CD14-positive monocyte (primary cell): ENCODE measurements at regions not wholly inside any gene's neighbourhood (a gene's known extent, or its start where the extent isn't known, plus 50 kb on each side); places are given as distances from the start of the nearest gene placed in this dataset.

Experiments used
- DNase-seq, 3 donors: peaks; one replicate each; pipeline ENCODE4 v3.0.0-alpha.2; 2011 to 2022
- H2AFZ ChIP-seq: 2 replicates; pipeline ENCODE4 v1.6.0; 2012; ENCODE audit warnings: mild to moderate bottlenecking, low read depth, low read length, inconsistent platforms; ENCODE audit not compliant: insufficient read depth, poor library complexity, severe bottlenecking
- H3K27ac ChIP-seq, 2 donors: 1 replicate in 1 of 2; 2 replicates in 1 of 2; pipeline ENCODE4 v1.5.1; 2012 to 2013; ENCODE audit warnings: low read length in 2 of 2, control low read depth in 1 of 2, inconsistent platforms in 1 of 2, low read depth in 1 of 2, mild to moderate bottlenecking in 1 of 2
- H3K27me3 ChIP-seq, 2 donors: one replicate each; pipeline versions ENCODE4 v1.6.0 to v1.6.1; 2011 to 2013; ENCODE audit warnings: low read length in 2 of 2; ENCODE audit not compliant: control insufficient read depth in 2 of 2, insufficient read depth in 2 of 2
- H3K36me3 ChIP-seq, 2 donors: replicated peaks in 1 of 2; 1 replicate in 1 of 2; 2 replicates in 1 of 2; pipeline versions ENCODE4 v1.5.1 to v1.6.1; 2012 to 2013; ENCODE audit warnings: low read length in 2 of 2, control low read depth in 1 of 2, inconsistent platforms in 1 of 2, mild to moderate bottlenecking in 1 of 2; ENCODE audit not compliant: insufficient read depth in 2 of 2, control insufficient read depth in 1 of 2
- H3K4me1 ChIP-seq, 2 donors: 1 replicate in 1 of 2; 2 replicates in 1 of 2; pipeline versions ENCODE4 v1.5.1 to v1.6.1; 2012 to 2013; ENCODE audit warnings: low read length in 2 of 2, control low read depth in 1 of 2, inconsistent platforms in 1 of 2, mild to moderate bottlenecking in 1 of 2, moderate library complexity in 1 of 2; ENCODE audit not compliant: insufficient read depth in 2 of 2, control insufficient read depth in 1 of 2
- H3K4me2 ChIP-seq: replicated peaks from 2 replicates; pipeline ENCODE3; 2012; ENCODE audit warnings: low read length, moderate library complexity, mild to moderate bottlenecking; ENCODE audit not compliant: poor library complexity, severe bottlenecking; ENCODE audit errors: extremely low read depth
- H3K4me3 ChIP-seq, 3 experiments: fragments of 200-600 bp in 1 of 3; sonication (generic) in 1 of 3; replicated peaks in 1 of 3; 1 replicate in 2 of 3; 2 replicates in 1 of 3; pipeline ENCODE4 v1.5.1; 2011 to 2013; ENCODE audit warnings: low read length in 3 of 3, mild to moderate bottlenecking in 3 of 3, control low read depth in 2 of 3, low read depth in 2 of 3, inconsistent platforms in 1 of 3, moderate library complexity in 1 of 3
- H3K79me2 ChIP-seq: 2 replicates; pipeline ENCODE4 v1.6.0; 2012; ENCODE audit warnings: mild to moderate bottlenecking, control low read depth, inconsistent platforms, low read length, moderate library complexity; ENCODE audit not compliant: insufficient read depth
- H3K9ac ChIP-seq: 2 replicates; pipeline ENCODE4 v1.6.0; 2017; ENCODE audit warnings: low read length, mild to moderate bottlenecking; ENCODE audit not compliant: insufficient read depth, poor library complexity, severe bottlenecking
- H3K9me3 ChIP-seq, 2 donors: replicated peaks in 1 of 2; 1 replicate in 1 of 2; 2 replicates in 1 of 2; pipeline versions ENCODE4 v1.5.1 to v1.6.1; 2012 to 2013; ENCODE audit warnings: low read length in 2 of 2, control low read depth in 1 of 2; ENCODE audit not compliant: control insufficient read depth in 1 of 2, insufficient read depth in 1 of 2
- H4K20me1 ChIP-seq: 2 replicates; pipeline ENCODE4 v1.6.0; 2012; ENCODE audit warnings: mild to moderate bottlenecking, low read length, control low read depth, moderate library complexity; ENCODE audit not compliant: insufficient read depth
- H3K27ac Mint-ChIP-seq, 7 donors: one replicate each; pipeline ENCODE4 v1.8.0; 2020; ENCODE audit warnings: mild to moderate bottlenecking in 7 of 7, mixed read lengths in 7 of 7, moderate library complexity in 6 of 7, inconsistent platforms in 2 of 7
- H3K27me3 Mint-ChIP-seq, 3 donors: one replicate each; pipeline ENCODE4 v1.8.0; 2021 to 2022; ENCODE audit warnings: low read depth in 3 of 3, mild to moderate bottlenecking in 3 of 3, mixed read lengths in 3 of 3, moderate library complexity in 3 of 3, inconsistent platforms in 1 of 3
- H3K36me3 Mint-ChIP-seq, 2 donors: one replicate each; pipeline ENCODE4 v1.8.0; 2020; ENCODE audit warnings: mixed read lengths in 2 of 2, inconsistent platforms in 1 of 2, mild to moderate bottlenecking in 1 of 2
- H3K4me1 Mint-ChIP-seq: one replicate; pipeline ENCODE4 v1.8.0; 2020; ENCODE audit warnings: mild to moderate bottlenecking, mixed read lengths
- H3K4me3 Mint-ChIP-seq, 2 donors: one replicate each; pipeline ENCODE4 v1.8.0; 2020; ENCODE audit warnings: mild to moderate bottlenecking in 2 of 2, mixed read lengths in 2 of 2, moderate library complexity in 1 of 2
- H3K9me3 Mint-ChIP-seq, 7 donors: one replicate each; pipeline ENCODE4 v1.8.0; 2020 to 2022; ENCODE audit warnings: mixed read lengths in 7 of 7, mild to moderate bottlenecking in 6 of 7, moderate library complexity in 6 of 7, inconsistent platforms in 2 of 7
- WGBS: methylation state at CpG from one replicate; pipeline ENCODE4 v1.1.5; 2013; ENCODE audit warnings: missing lambda C conversion rate; ENCODE audit not compliant: insufficient coverage; 5-methylcytosine and 5-hydroxymethylcytosine counted together
- intact Hi-C, 2 donors: fragments of 100-400 bp; cut with micrococcal nuclease; formaldehyde crosslinking; loops; one replicate each; pipeline versions ENCODE4 v1.15.0 to v1.15.1; 2023
- TF ChIP-seq, protein P1 (sequence below): fragments of 200-600 bp; IDR thresholded peaks from one replicate; pipeline ENCODE4 v1.8.0; 2022; ENCODE audit warnings: antibody characterized with exemption, mild to moderate bottlenecking

DNA sequence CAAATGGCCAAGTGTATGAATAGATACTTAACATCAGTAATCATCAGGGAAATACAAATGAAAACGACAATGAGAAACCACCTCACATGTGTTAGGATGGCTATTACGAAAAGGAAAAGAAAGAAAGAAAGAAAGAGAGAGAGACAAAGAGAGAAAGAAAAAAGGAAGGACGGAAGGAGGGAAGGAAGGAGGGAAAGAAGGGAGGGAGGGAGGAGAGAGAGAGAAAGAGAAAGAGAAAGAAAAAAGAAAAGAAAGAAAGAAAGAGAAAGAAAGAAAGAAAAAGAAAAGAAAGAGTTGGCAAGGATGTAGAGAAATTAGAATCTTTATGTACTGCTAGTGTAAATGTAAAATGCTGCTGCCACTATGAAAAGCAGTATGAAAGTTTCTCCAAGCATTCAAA lies 90.7 kb upstream of the DPT start:
- H3K4me1 ChIP-seq: no peaks in the 10 kb centered on the region
- H3K27me3 ChIP-seq: no peaks in the 10 kb centered on the region
- no peaks in the 10 kb centered on the region for H4K20me1 ChIP-seq
- no peak overlapping the region for H3K4me3 ChIP-seq
- intact Hi-C loops: no loop called here
- H3K27ac ChIP-seq: no peak overlapping the region
- 94% methylated on average over 1 of the region's 3 CpGs for WGBS
- H3K9me3 ChIP-seq: no peaks in the 10 kb centered on the region
- TF ChIP-seq, protein P1, sequence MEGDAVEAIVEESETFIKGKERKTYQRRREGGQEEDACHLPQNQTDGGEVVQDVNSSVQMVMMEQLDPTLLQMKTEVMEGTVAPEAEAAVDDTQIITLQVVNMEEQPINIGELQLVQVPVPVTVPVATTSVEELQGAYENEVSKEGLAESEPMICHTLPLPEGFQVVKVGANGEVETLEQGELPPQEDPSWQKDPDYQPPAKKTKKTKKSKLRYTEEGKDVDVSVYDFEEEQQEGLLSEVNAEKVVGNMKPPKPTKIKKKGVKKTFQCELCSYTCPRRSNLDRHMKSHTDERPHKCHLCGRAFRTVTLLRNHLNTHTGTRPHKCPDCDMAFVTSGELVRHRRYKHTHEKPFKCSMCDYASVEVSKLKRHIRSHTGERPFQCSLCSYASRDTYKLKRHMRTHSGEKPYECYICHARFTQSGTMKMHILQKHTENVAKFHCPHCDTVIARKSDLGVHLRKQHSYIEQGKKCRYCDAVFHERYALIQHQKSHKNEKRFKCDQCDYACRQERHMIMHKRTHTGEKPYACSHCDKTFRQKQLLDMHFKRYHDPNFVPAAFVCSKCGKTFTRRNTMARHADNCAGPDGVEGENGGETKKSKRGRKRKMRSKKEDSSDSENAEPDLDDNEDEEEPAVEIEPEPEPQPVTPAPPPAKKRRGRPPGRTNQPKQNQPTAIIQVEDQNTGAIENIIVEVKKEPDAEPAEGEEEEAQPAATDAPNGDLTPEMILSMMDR: no peak
- no peak overlapping the region for H2AFZ ChIP-seq
- H3K9me3 Mint-ChIP-seq: peaks cover 0 to 4% (median 2%) of the 10 kb centered on the region in 7 donors
- H3K4me3 Mint-ChIP-seq: no peak overlapping the region
- no peak overlapping the region for H3K9ac ChIP-seq
- H3K27ac Mint-ChIP-seq: no peak overlapping the region
- H3K4me1 Mint-ChIP-seq: no peaks in the 10 kb centered on the region
- no peaks in the 10 kb centered on the region for H3K36me3 Mint-ChIP-seq
- H3K36me3 ChIP-seq: no peaks in the 10 kb centered on the region
- no peaks in the 10 kb centered on the region for H3K27me3 Mint-ChIP-seq
- no peak overlapping the region for H3K4me2 ChIP-seq
- DNase-seq: no peak
- H3K79me2 ChIP-seq: no peaks in the 10 kb centered on the region

DNA sequence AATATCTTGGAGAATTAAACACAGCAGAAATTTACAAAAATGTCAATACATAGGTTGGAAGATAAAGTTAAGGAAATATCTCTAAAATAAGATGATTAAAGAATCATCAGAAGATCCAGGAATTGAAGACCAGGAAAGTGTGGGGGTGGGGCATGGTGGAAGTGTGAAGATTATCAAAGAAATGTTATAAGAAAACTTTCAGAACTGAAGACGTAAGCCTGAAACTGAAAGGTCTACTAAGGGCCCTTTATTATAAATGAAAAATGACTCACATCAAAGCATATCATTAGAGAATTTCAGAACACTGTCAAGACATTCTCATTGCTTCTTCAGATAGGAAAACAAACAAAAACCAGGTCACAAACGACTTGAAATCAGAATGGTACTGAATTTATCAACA lies 92.4 kb upstream of the DPT start:
- Mint-ChIP-seq H3K4me3 (no peak overlapping the region), H3K27ac (no peak overlapping the region), H3K27me3 (no peaks in the 10 kb centered on the region), H3K9me3 (peaks cover 0 to 5% (median 2%) of the 10 kb centered on the region in 7 donors), H3K36me3 (no peaks in the 10 kb centered on the region), H3K4me1 (no peaks in the 10 kb centered on the region)
- H4K20me1 ChIP-seq: no peaks in the 10 kb centered on the region
- H3K27ac ChIP-seq: no peak overlapping the region
- no peaks in the 10 kb centered on the region for H3K9me3 ChIP-seq
- H3K79me2 ChIP-seq: no peaks in the 10 kb centered on the region
- H3K9ac ChIP-seq: no peak overlapping the region
- no peak overlapping the region for H2AFZ ChIP-seq
- H3K27me3 ChIP-seq: no peaks in the 10 kb centered on the region
- H3K4me1 ChIP-seq: no peaks in the 10 kb centered on the region
- TF ChIP-seq, protein P1: no peak
- 40% methylated on average over 1 of the region's 2 CpGs for WGBS
- H3K36me3 ChIP-seq: no peaks in the 10 kb centered on the region
- no peak overlapping the region for H3K4me2 ChIP-seq
- intact Hi-C loops: no loop called here
- no peak for DNase-seq
- no peak overlapping the region for H3K4me3 ChIP-seq
